K562 (cell line): ENCODE measurements at regions not wholly inside any gene's neighbourhood (a gene's known extent, or its start where the extent isn't known, plus 50 kb on each side); places are given as distances from the start of the nearest gene placed in this dataset.

Experiments used
- ATAC-seq: fragments of 200-7000 bp; cut with Tn5 transposase; 3 replicates; pipeline ENCODE4 v1.9.1; 2020; ENCODE audit warnings: moderate library complexity
- BruUV-seq: library from RNA; stranded (reverse); fragments of 400-500 nt; replicated peaks from 2 replicates; lab custom pipeline; 2021; lab: Mats Ljungman, UMichigan
- CTCF ChIA-PET: fragments of 300-600 bp; formaldehyde crosslinking; extraction: SDS; loops from one replicate; lab custom pipeline; 2021; ENCODE audit warnings: low intra/inter-chr PET ratio; lab: Yijun Ruan, JAX
- POLR2A ChIA-PET: fragments of 300-600, 350-650 bp; sonication (Branson Sonifier 250); formaldehyde crosslinking; extraction: SDS; loops from one replicate; lab custom pipeline; 2021; ENCODE audit warnings: antibody characterized with exemption, inconsistent platforms; lab: Yijun Ruan, JAX
- DNase-seq, 4 experiments: peaks; one replicate each; pipeline versions ENCODE4 v3.0.0 to v3.0.0-alpha.2; 2011 to 2018; ENCODE audit warnings: low spot score in 3 of 4, mixed read lengths in 3 of 4; ENCODE audit errors: extremely low read depth in 1 of 4
- FAIRE-seq: peaks from 2 replicates; lab custom pipeline; 2011; peaks lifted over from hg19 to GRCh38; lab: Jason Lieb, UNC
- H2AFZ ChIP-seq: 2 replicates; pipeline ENCODE4 v1.6.0; 2011; ENCODE audit warnings: low read depth, low read length, control low read depth, inconsistent platforms
- H3K27ac ChIP-seq: fragments of 200-600 bp; 3 replicates; pipeline ENCODE4 v1.8.0; 2011; ENCODE audit warnings: low read depth, mild to moderate bottlenecking, control low read depth, inconsistent platforms, low read length, moderate library complexity, mixed read lengths; ENCODE audit errors: extremely low read depth
- H3K27me3 ChIP-seq, 2 experiments: fragments of 300-600 bp in 1 of 2; 2 replicates in 1 of 2; 3 replicates in 1 of 2; pipeline versions ENCODE4 v1.6.0 to v1.8.0; 2011; ENCODE audit warnings: inconsistent platforms in 2 of 2, low read length in 2 of 2, mild to moderate bottlenecking in 1 of 2, mixed read lengths in 1 of 2, moderate library complexity in 1 of 2; ENCODE audit not compliant: control insufficient read depth in 2 of 2, insufficient read depth in 2 of 2
- H3K36me3 ChIP-seq: fragments of 300-600 bp; 3 replicates; pipeline ENCODE4 v1.8.0; 2011; ENCODE audit warnings: mild to moderate bottlenecking, low read length, inconsistent platforms; ENCODE audit not compliant: control insufficient read depth, insufficient read depth
- H3K4me1 ChIP-seq, 2 experiments: fragments of 200-600 bp in 1 of 2; replicated peaks in 1 of 2; 2 replicates in 1 of 2; 3 replicates in 1 of 2; pipeline versions ENCODE4 v1.5.1 to v1.8.0; 2011; ENCODE audit warnings: inconsistent platforms in 2 of 2, low read length in 2 of 2, mild to moderate bottlenecking in 1 of 2, mixed read lengths in 1 of 2, moderate library complexity in 1 of 2; ENCODE audit not compliant: control insufficient read depth in 2 of 2, insufficient read depth in 2 of 2
- H3K4me2 ChIP-seq: 2 replicates; pipeline ENCODE4 v1.6.1; 2011; ENCODE audit warnings: low read length, control low read depth, inconsistent platforms, mixed read lengths; ENCODE audit not compliant: insufficient read depth
- H3K4me3 ChIP-seq: fragments of 200-600 bp; sonication (generic), shearing (Covaris generic); 2 replicates; pipeline ENCODE4 v1.5.1; 2016; ENCODE audit warnings: control low read depth, inconsistent platforms
- H3K79me2 ChIP-seq: fragments of 200-600 bp; 3 replicates; pipeline ENCODE4 v1.8.0; 2011; ENCODE audit warnings: low read length, inconsistent platforms; ENCODE audit not compliant: control insufficient read depth, insufficient read depth
- H3K9ac ChIP-seq, 2 experiments: 2 replicates each; pipeline versions ENCODE4 v1.6.0 to v1.6.1; 2011; ENCODE audit warnings: low read depth in 2 of 2, low read length in 2 of 2, control low read depth in 1 of 2, inconsistent platforms in 1 of 2, mild to moderate bottlenecking in 1 of 2, mixed read lengths in 1 of 2; ENCODE audit not compliant: insufficient read depth in 1 of 2
- H3K9me1 ChIP-seq: one replicate; pipeline ENCODE4 v1.6.0; 2011; ENCODE audit warnings: inconsistent platforms, mild to moderate bottlenecking, low read length, moderate library complexity; ENCODE audit not compliant: control insufficient read depth, insufficient read depth
- H3K9me3 ChIP-seq: replicated peaks from 2 replicates; pipeline ENCODE4 v1.5.1; 2011; ENCODE audit warnings: low read depth, low read length, inconsistent platforms; ENCODE audit not compliant: control insufficient read depth, insufficient read depth
- H4K20me1 ChIP-seq: replicated peaks from 2 replicates; pipeline ENCODE4 v1.6.1; 2011; ENCODE audit warnings: low read length, inconsistent platforms, mixed read lengths; ENCODE audit not compliant: control insufficient read depth, insufficient read depth
- CTCF ChIP-seq, 3 experiments: IDR thresholded peaks in 2 of 3; conservative IDR thresholded peaks in 1 of 3; 2 replicates each; pipeline ENCODE4 v1.5.1; 2011 to 2012; ENCODE audit warnings: low read length in 3 of 3, mild to moderate bottlenecking in 3 of 3, control low read depth in 2 of 3, improper control_type of control experiment in 1 of 3, inconsistent platforms in 1 of 3, low read depth in 1 of 3, mixed read lengths in 1 of 3, moderate library complexity in 1 of 3; ENCODE audit not compliant: insufficient read depth in 2 of 3
- CXXC5 ChIP-seq: fragments of 250-450 bp; sonication (Bioruptor Pico); IDR thresholded peaks from 2 replicates; pipeline ENCODE4 v1.8.0; 2022; ENCODE audit warnings: inconsistent platforms, mild to moderate bottlenecking, moderate library complexity
- RAD21 ChIP-seq, 2 experiments: fragments of 250-450 bp in 1 of 2; fragments of 450-650 bp in 1 of 2; sonication (Bioruptor Pico) in 1 of 2; formaldehyde crosslinking in 1 of 2; IDR thresholded peaks in 1 of 2; conservative IDR thresholded peaks in 1 of 2; 2 replicates each; pipeline versions ENCODE4 v1.4.0 to v1.8.0; 2020 to 2022; ENCODE audit warnings: mild to moderate bottlenecking in 2 of 2, moderate library complexity in 1 of 2
- SMARCE1 ChIP-seq: fragments of 450-650 bp; IDR thresholded peaks from 2 replicates; pipeline ENCODE4 v1.7.1; 2016; ENCODE audit warnings: mild to moderate bottlenecking
- YY1 ChIP-seq, 3 experiments: IDR thresholded peaks; 2 replicates each; pipeline ENCODE4 v1.6.1; 2011; ENCODE audit warnings: low read length in 2 of 3, mild to moderate bottlenecking in 2 of 3, moderate library complexity in 2 of 3, borderline replicate concordance in 1 of 3, control low read depth in 1 of 3, low read depth in 1 of 3; ENCODE audit not compliant: insufficient read depth in 3 of 3, insufficient replicate concordance in 2 of 3, control insufficient read depth in 1 of 3, insufficient read length in 1 of 3; ENCODE audit errors: extremely low read depth in 1 of 3
- ZNF583 ChIP-seq: fragments of 250-450 bp; sonication (Bioruptor Pico); IDR thresholded peaks from 2 replicates; pipeline ENCODE4 v1.4.0; 2020
- whole genome bisulfite sequencing: fragments of 100-300 bp; shearing (Covaris generic); methylation state at CpG from one replicate; pipeline ENCODE4 v1.1.6; 2016; ENCODE audit warnings: low coverage, mixed read lengths; ENCODE audit not compliant: insufficient coverage; ENCODE audit errors: missing lambda C conversion rate; 5-methylcytosine and 5-hydroxymethylcytosine counted together
- in situ Hi-C: fragments of 300-500 bp; cut with MboI; formaldehyde crosslinking; loops from 4 replicates; pipeline ENCODE4 v1.15.0; 2018; ENCODE audit warnings: inconsistent platforms, mixed read lengths
- intact Hi-C: fragments of 100-400 bp; cut with micrococcal nuclease; formaldehyde crosslinking; loops from 2 replicates; pipeline ENCODE4 v1.14.2; 2022
- TF ChIP-seq, protein P1 (sequence below), 2 experiments: IDR thresholded peaks; 2 replicates each; pipeline ENCODE4 v1.6.1; 2011; ENCODE audit warnings: borderline replicate concordance in 1 of 2, control low read depth in 1 of 2, low read depth in 1 of 2, low read length in 1 of 2, mild to moderate bottlenecking in 1 of 2, mixed read lengths in 1 of 2, moderate library complexity in 1 of 2; ENCODE audit not compliant: insufficient read depth in 1 of 2, insufficient read length in 1 of 2, poor library complexity in 1 of 2, severe bottlenecking in 1 of 2; ENCODE audit errors: extremely low read depth in 1 of 2
- TF ChIP-seq, protein P2 (sequence below): fragments of 200-800 bp; sonication (Bioruptor generic); IDR thresholded peaks from 2 replicates; pipeline ENCODE4 v1.6.1; 2017; ENCODE audit warnings: missing genetic modification characterization, missing compliant biosample characterization

- WGBS: 3% methylated on average over 70 of the region's 83 CpGs
- intact Hi-C loops: loop anchor here (5.0 to 10.0 kb wide), 3 partner anchors 223 to 273 kb away; partner anchors contain the start of gene API5
- Histone ChIP-seq H4K20me1 (peaks cover 3% of the 10 kb centered on the region; the same call in 1 of the 2 replicates), H3K4me2 (peak overlapping the region; percentile 62), H3K27me3 (peaks cover 32 to 83% of the 10 kb centered on the region in 2 experiments), H3K9me3 (no peaks in the 10 kb centered on the region), H2AFZ (peak overlapping the region; percentile 40; the same call in 1 of the 2 replicates), H3K79me2 (no peaks in the 10 kb centered on the region), H3K27ac (no peak overlapping the region), H3K36me3 (no peaks in the 10 kb centered on the region), H3K4me1 (peaks cover 0 to 26% of the 10 kb centered on the region in 2 experiments; a peak in 3 of 5 replicates), H3K4me3 (peak overlapping the region; percentile 47), H3K9me1 (no peaks in the 10 kb centered on the region), H3K9ac (peak overlapping the region in 1 of 2 experiments; percentile 81; a peak in 2 of 4 replicates)
- TF ChIP-seq, protein P1, sequence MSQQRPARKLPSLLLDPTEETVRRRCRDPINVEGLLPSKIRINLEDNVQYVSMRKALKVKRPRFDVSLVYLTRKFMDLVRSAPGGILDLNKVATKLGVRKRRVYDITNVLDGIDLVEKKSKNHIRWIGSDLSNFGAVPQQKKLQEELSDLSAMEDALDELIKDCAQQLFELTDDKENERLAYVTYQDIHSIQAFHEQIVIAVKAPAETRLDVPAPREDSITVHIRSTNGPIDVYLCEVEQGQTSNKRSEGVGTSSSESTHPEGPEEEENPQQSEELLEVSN (IDR thresholded peaks at IDR 0.05; ENCODE audit: borderline replicate concordance in 1 of 2, extremely low read depth in 1 of 2, insufficient read depth in 1 of 2, insufficient read length in 1 of 2, low read depth in 1 of 2, low read length in 1 of 2, poor library complexity in 1 of 2, severe bottlenecking in 1 of 2): peak in 1 of 2 experiments; percentile 27
- TF ChIP-seq, protein P2, sequence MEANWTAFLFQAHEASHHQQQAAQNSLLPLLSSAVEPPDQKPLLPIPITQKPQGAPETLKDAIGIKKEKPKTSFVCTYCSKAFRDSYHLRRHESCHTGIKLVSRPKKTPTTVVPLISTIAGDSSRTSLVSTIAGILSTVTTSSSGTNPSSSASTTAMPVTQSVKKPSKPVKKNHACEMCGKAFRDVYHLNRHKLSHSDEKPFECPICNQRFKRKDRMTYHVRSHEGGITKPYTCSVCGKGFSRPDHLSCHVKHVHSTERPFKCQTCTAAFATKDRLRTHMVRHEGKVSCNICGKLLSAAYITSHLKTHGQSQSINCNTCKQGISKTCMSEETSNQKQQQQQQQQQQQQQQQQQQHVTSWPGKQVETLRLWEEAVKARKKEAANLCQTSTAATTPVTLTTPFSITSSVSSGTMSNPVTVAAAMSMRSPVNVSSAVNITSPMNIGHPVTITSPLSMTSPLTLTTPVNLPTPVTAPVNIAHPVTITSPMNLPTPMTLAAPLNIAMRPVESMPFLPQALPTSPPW (CRISPR knock-in tag): no peak; the same call in 1 of the 2 replicates
- TF ChIP-seq CTCF (IDR thresholded peaks at IDR 0.05 in 2 of 3, conservative IDR thresholded peaks at IDR 0.05 in 1 of 3; ENCODE audit: insufficient read depth in 2 of 3, low read depth in 1 of 3, low read length in 3 of 3) (peak; percentile 24 to 47 (median 39); a peak in 4 of 6 replicates), YY1 (IDR thresholded peaks at IDR 0.05; ENCODE audit: borderline replicate concordance in 1 of 3, control insufficient read depth in 1 of 3, extremely low read depth in 1 of 3, insufficient read depth in 3 of 3, insufficient read length in 1 of 3, insufficient replicate concordance in 2 of 3, low read depth in 1 of 3, low read length in 2 of 3) (no peak), ZNF583 (CRISPR knock-in tag) (no peak), SMARCE1 (no peak), CXXC5 (CRISPR knock-in tag) (0 out of 2 replicates have a peak, but pooled peaks have one; percentile 17), RAD21 (CRISPR knock-in tag; conservative IDR thresholded peaks at IDR 0.05 in 1 of 2, IDR thresholded peaks at IDR 0.05 in 1 of 2) (0 out of 4 replicates have a peak, but pooled peaks of 1 of the 2 experiments have one; percentile 19)
- BruUV-seq: no TSS peak
- POLR2A ChIA-PET: interaction anchor here (0.8 kb wide), 1 partner anchor 225 kb away, joined by 4 read pairs; no protein-coding TSS in a partner anchor
- FAIRE-seq: peak; percentile 42
- DNase-seq: peak; percentile 41 to 57 (median 46)
- ATAC-seq: peak; percentile 79
- CTCF ChIA-PET: interaction anchor here (0.6 kb wide), 1 partner anchor 249 kb away, joined by 6 read pairs; no protein-coding TSS in a partner anchor
- in situ Hi-C loops: no loop called here
These were observed 101.2 kb upstream of the HSD17B12 start for GRCh38 chr11:43579171-43579918.
